ENCODE measurements at regions not wholly inside any gene's neighbourhood (a gene's known extent, or its start where the extent isn't known, plus 50 kb on each side); places are given as distances from the start of the nearest gene placed in this dataset.

DNA sequence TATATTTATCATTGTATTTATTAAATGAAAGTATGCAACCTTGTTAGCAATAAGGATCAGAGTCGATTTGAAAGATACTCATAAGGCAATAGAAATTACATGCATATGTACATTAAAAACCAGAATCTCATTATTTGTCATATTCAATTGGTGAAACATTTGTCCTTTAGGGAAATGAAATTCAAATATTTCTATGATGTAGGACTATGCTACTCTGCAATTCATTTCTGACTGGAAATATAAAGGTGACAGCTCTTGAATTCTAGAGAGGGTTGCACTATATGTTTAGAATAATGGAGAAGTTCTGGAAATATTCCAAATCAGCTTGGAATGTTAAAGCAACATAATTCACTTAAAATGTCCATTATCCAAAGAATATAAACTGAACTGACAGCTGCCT is 1519.8 kb downstream of the ARAP2 start:
- no peak for TF ChIP-seq EZH2 (IDR thresholded peaks at IDR 0.05; ENCODE audit: borderline replicate concordance)
- TF ChIP-seq, protein P1, sequence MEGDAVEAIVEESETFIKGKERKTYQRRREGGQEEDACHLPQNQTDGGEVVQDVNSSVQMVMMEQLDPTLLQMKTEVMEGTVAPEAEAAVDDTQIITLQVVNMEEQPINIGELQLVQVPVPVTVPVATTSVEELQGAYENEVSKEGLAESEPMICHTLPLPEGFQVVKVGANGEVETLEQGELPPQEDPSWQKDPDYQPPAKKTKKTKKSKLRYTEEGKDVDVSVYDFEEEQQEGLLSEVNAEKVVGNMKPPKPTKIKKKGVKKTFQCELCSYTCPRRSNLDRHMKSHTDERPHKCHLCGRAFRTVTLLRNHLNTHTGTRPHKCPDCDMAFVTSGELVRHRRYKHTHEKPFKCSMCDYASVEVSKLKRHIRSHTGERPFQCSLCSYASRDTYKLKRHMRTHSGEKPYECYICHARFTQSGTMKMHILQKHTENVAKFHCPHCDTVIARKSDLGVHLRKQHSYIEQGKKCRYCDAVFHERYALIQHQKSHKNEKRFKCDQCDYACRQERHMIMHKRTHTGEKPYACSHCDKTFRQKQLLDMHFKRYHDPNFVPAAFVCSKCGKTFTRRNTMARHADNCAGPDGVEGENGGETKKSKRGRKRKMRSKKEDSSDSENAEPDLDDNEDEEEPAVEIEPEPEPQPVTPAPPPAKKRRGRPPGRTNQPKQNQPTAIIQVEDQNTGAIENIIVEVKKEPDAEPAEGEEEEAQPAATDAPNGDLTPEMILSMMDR (IDR thresholded peaks at IDR 0.05; ENCODE audit: poor library complexity), result no peak
